Hepatocyte (in vitro differentiated cells): ENCODE measurements at regions not wholly inside any gene's neighbourhood (a gene's known extent, or its start where the extent isn't known, plus 50 kb on each side); places are given as distances from the start of the nearest gene placed in this dataset.

Source experiments
- EZH2 ChIP-seq: fragments of 200-600 bp; sonication (generic); IDR thresholded peaks from 2 replicates; pipeline ENCODE4 v1.6.1; 2016; ENCODE audit warnings: antibody characterized with exemption, mild to moderate bottlenecking, borderline replicate concordance
- EZH2phosphoT487 ChIP-seq: fragments of 200-600 bp; sonication (generic); IDR thresholded peaks from one replicate; pipeline ENCODE4 v1.6.1; 2018; ENCODE audit warnings: antibody characterized with exemption, mild to moderate bottlenecking, low read depth, moderate library complexity; ENCODE audit not compliant: unreplicated experiment, severe bottlenecking
- TF ChIP-seq, protein P1 (sequence below): fragments of 200-600 bp; sonication (generic); IDR thresholded peaks from 2 replicates; pipeline ENCODE4 v1.5.1; 2016; ENCODE audit warnings: antibody characterized with exemption, mild to moderate bottlenecking; ENCODE audit not compliant: poor library complexity

DNA sequence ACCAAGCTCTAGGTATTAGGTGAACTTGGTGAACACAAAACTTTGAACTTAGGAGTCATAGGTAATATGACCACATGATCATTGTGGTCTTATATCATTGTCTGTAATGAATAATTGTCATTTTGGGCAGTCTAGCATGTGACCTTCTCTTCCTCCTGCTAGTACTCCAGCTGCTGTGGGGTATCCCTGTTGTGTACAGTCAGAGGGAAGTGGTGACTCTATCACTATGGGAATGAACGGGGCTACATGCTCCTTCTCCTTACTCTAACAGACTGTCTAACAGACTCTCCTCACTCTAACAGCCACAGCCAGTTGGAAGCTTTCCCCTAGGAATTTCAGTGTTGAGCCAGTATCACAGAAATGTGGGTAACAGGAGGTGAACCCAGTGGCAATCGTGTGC, 68.2 kb upstream of the NEDD4L start:
- TF ChIP-seq, protein P1, sequence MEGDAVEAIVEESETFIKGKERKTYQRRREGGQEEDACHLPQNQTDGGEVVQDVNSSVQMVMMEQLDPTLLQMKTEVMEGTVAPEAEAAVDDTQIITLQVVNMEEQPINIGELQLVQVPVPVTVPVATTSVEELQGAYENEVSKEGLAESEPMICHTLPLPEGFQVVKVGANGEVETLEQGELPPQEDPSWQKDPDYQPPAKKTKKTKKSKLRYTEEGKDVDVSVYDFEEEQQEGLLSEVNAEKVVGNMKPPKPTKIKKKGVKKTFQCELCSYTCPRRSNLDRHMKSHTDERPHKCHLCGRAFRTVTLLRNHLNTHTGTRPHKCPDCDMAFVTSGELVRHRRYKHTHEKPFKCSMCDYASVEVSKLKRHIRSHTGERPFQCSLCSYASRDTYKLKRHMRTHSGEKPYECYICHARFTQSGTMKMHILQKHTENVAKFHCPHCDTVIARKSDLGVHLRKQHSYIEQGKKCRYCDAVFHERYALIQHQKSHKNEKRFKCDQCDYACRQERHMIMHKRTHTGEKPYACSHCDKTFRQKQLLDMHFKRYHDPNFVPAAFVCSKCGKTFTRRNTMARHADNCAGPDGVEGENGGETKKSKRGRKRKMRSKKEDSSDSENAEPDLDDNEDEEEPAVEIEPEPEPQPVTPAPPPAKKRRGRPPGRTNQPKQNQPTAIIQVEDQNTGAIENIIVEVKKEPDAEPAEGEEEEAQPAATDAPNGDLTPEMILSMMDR = no peak
- TF ChIP-seq EZH2 = no peak
- TF ChIP-seq EZH2phosphoT487 = no peak
